SK-N-SH (cell line): ENCODE measurements at regions not wholly inside any gene's neighbourhood (a gene's known extent, or its start where the extent isn't known, plus 50 kb on each side); places are given as distances from the start of the nearest gene placed in this dataset.

Source experiments
- CHD2 ChIP-seq: fragments of 150-350 bp; IDR thresholded peaks from 2 replicates; pipeline ENCODE4 v1.6.1; 2018; ENCODE audit warnings: low read length; ENCODE audit not compliant: partially characterized antibody
- CTCF ChIP-seq: fragments of 200-600 bp; sonication (generic); IDR thresholded peaks from 2 replicates; pipeline ENCODE4 v1.6.1; 2017; ENCODE audit warnings: antibody characterized with exemption, mild to moderate bottlenecking, moderate library complexity
- FOSL2 ChIP-seq: IDR thresholded peaks from 2 replicates; pipeline ENCODE4 v1.4.0; 2012; ENCODE audit warnings: low read depth, mild to moderate bottlenecking, moderate library complexity, borderline replicate concordance
- FOXM1 ChIP-seq: IDR thresholded peaks from 2 replicates; pipeline ENCODE4 v1.4.0; 2012; ENCODE audit warnings: low read depth, mild to moderate bottlenecking
- MAX ChIP-seq: IDR thresholded peaks from 2 replicates; pipeline ENCODE4 v1.4.0; 2012; ENCODE audit warnings: low read depth
- POLR2AphosphoS5 ChIP-seq: IDR thresholded peaks from 2 replicates; pipeline ENCODE4 v1.6.1; 2012; ENCODE audit warnings: low read depth, low read length
- RCOR1 ChIP-seq: fragments of 150-350 bp; IDR thresholded peaks from 2 replicates; pipeline ENCODE4 v1.6.1; 2017; ENCODE audit warnings: antibody characterized with exemption, low read length
- REST ChIP-seq: IDR thresholded peaks from 2 replicates; pipeline ENCODE4 v1.6.1; 2012; ENCODE audit warnings: mild to moderate bottlenecking, low read depth, low read length, moderate library complexity
- YY1 ChIP-seq: IDR thresholded peaks from 2 replicates; pipeline ENCODE4 v1.4.0; 2012; ENCODE audit warnings: low read depth, mild to moderate bottlenecking
- ZBTB33 ChIP-seq: IDR thresholded peaks from 2 replicates; pipeline ENCODE4 v1.4.0; 2012; ENCODE audit warnings: low read depth, borderline replicate concordance

GRCh38 chr2:82139979-82140611, 1835.5 kb upstream of the LRRTM1 start:
- TF ChIP-seq CHD2, result no peak
- TF ChIP-seq YY1, result no peak
- no peak for TF ChIP-seq CTCF
- no peak for TF ChIP-seq REST
- no peak for TF ChIP-seq POLR2AphosphoS5
- no peak for TF ChIP-seq RCOR1
- TF ChIP-seq MAX, result no peak
- no peak for TF ChIP-seq FOXM1
- no peak for TF ChIP-seq ZBTB33
- no peak for TF ChIP-seq FOSL2
